Stomach (tissue), 4 donors: ENCODE measurements at regions not wholly inside any gene's neighbourhood (a gene's known extent, or its start where the extent isn't known, plus 50 kb on each side); places are given as distances from the start of the nearest gene placed in this dataset.

Experiments
- POLR2AphosphoS5 ChIP-seq, 3 donors: sonication (generic); formaldehyde crosslinking; IDR thresholded peaks; one replicate each; pipeline ENCODE4 v1.6.1; 2016; ENCODE audit warnings: antibody characterized with exemption in 3 of 3
- TF ChIP-seq, protein P1 (sequence below), 7 experiments: fragments of 450-650 bp in 4 of 7; fragments of 200-600 bp in 3 of 7; sonication (generic) in 3 of 7; IDR thresholded peaks; one replicate each; pipeline ENCODE4 v1.5.1; 2016 to 2019; ENCODE audit warnings: antibody characterized with exemption in 7 of 7, control low read depth in 2 of 7, mild to moderate bottlenecking in 1 of 7

DNA sequence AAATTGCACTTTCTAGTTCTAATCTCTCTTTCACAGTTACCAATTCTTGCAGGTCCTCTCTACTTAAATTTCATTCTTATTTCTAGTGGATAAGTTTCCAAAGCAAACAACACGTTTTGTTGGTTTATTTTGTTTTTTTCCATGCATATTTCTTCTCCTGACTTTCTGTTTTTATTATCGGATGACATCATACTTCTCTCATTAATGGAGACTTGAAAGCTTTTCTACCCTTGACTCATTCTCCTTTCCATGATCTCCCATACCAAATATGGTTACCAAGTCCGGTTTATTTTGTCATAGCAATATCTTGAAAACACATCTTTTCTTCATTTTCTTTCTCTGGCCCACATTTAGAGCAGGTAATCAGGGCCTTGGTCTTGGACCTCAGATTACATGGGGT lies 796.5 kb downstream of the GALC start:
- TF ChIP-seq POLR2AphosphoS5 (IDR thresholded peaks at IDR 0.05): no peak
- TF ChIP-seq, protein P1, sequence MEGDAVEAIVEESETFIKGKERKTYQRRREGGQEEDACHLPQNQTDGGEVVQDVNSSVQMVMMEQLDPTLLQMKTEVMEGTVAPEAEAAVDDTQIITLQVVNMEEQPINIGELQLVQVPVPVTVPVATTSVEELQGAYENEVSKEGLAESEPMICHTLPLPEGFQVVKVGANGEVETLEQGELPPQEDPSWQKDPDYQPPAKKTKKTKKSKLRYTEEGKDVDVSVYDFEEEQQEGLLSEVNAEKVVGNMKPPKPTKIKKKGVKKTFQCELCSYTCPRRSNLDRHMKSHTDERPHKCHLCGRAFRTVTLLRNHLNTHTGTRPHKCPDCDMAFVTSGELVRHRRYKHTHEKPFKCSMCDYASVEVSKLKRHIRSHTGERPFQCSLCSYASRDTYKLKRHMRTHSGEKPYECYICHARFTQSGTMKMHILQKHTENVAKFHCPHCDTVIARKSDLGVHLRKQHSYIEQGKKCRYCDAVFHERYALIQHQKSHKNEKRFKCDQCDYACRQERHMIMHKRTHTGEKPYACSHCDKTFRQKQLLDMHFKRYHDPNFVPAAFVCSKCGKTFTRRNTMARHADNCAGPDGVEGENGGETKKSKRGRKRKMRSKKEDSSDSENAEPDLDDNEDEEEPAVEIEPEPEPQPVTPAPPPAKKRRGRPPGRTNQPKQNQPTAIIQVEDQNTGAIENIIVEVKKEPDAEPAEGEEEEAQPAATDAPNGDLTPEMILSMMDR (IDR thresholded peaks at IDR 0.05): no peak
